ENCODE measurements at regions not wholly inside any gene's neighbourhood (a gene's known extent, or its start where the extent isn't known, plus 50 kb on each side); places are given as distances from the start of the nearest gene placed in this dataset.
A peak's percentile ranks its signal among the peaks of the same experiment; 100 is the strongest.

- intact Hi-C loops (cut with DNase I): no loop called here
Observed at GRCh38 chrX:121102101-121102500, 54.7 kb downstream of the GLUD2 start.

DNA sequence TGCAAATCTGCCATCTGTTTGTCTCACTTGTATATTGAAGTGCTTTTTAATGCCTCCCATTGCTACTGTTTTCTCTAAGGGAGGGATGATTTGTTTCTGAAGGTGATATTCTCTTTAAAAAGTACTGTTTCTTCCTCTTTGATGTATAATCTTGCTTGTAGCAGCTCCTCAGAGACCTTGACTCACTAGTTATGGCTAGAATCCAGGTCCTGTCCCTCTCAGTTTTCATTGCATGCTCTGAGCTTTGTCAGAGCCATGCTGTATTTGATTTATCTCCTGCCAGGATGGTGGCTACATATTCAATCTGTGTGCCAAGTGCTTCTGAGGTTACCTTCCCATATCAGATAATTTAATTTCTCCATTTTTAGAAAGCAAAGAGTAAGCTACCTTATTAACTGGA is 56.0 kb downstream of the GLUD2 start:
- DNase-seq: no peak
- intact Hi-C loops (cut with DNase I): no loop called here

More at GRCh38 chrX:121102101-121102500, 54.7 kb downstream of the GLUD2 start:
- no peak for DNase-seq

GRCh38 chrX:121106484-121107235 is 59.2 kb downstream of the GLUD2 start:
- intact Hi-C loops (cut with DNase I): no loop called here
- peak in 32 of 42 donors; percentile 3 to 71 (median 32) for DNase-seq

- no peak for DNase-seq
- intact Hi-C loops (cut with DNase I): no loop called here
Observed at GRCh38 chrX:121109986-121110385, 62.6 kb downstream of the GLUD2 start.

GRCh38 chrX:121110536-121110935 is 63.1 kb downstream of the GLUD2 start:
- intact Hi-C loops (cut with DNase I): no loop called here
- no peak for DNase-seq

- intact Hi-C loops (cut with DNase I): no loop called here
- peak in 1 of 42 donors; percentile 1 for DNase-seq
Observed at GRCh38 chrX:121114691-121115090, 67.3 kb downstream of the GLUD2 start.

DNA sequence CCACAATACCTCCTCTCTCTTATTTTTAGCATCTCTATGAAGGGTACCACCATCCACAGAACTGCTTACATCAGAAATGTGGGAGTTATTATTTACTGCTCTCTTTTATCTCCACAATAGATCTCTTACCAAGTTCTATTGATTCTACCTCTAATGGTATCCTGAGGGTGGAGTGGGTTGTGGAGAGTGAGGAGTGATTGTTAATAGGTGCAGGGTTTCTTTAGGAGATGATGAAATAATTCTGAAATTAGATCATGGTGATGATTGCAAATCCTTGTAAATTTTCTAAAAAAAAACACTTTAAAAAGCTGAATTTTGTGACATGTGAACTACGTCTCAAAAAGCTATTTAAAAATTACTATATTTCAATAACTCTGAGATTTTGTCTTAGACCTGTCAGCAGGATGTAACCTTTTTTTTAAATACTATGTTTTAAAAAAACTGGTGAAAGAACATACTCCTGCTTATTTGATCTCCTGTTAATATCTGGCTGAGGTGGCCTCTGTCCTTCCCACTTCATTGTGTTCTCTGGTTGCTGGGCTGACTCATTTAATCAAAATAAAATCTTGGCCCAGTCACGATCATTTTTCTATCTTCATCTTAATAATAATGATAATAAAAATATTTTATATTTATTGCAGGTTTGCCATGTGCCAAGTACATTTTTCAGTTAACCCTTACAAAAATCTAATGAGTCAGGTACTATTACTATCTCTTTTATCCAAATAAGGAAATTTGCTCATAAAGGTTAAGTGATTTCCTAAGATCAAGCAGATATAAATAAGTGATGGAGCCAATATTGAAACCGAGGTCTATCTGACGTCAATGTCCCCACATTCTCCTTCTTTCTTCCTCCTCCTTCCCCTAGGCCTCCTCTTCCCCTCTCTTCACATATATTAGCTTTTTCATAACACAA is 73.5 kb downstream of the GLUD2 start:
- intact Hi-C loops (cut with DNase I): no loop called here
- peak in 1 of 42 donors; percentile 35 for DNase-seq

- DNase-seq: no peak
Observed at GRCh38 chrX:121122332-121122731, 74.9 kb downstream of the GLUD2 start.

GRCh38 chrX:121128925-121129877 is 81.8 kb downstream of the GLUD2 start:
- no peak for DNase-seq
- intact Hi-C loops (cut with DNase I): no loop called here

More at GRCh38 chrX:121122332-121122731, 74.9 kb downstream of the GLUD2 start:
- intact Hi-C loops (cut with DNase I): no loop called here

GRCh38 chrX:121132675-121133074 is 85.3 kb downstream of the GLUD2 start:
- intact Hi-C loops (cut with DNase I): no loop called here

DNA sequence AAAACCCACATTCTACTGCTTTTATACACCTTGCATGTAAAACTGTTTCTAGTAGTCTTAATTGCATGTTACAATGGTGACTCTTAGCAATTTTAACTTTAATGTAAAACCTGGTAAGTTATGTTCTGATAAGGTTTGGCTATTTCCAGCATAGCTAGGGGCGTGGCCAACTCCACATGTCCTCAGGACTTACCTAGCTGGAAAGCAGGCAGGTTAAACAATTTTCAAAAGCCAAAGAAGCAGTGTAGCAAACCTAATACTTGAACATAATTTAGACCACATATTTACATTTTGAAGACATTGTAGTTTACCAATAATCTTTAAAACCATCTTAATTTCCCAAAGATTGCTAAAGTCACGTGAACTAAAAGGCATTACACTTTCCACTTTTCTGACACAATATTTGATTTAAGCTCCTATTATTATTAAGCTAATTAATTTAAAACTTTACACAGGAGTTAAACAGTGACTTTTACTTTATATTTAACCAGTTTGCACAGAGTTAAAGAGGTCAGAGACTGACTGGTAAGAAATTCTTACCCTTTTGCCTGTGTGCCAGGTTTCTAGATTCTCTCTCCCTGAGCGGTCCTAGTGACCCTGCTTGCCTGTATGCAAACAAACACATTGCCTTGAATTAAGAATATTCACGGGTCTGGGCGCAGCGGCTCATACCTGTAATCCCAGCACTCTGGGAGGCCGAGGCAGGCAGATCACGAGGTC is 88.2 kb downstream of the GLUD2 start:
- no peak for DNase-seq
- intact Hi-C loops (cut with DNase I): no loop called here

More at GRCh38 chrX:121132675-121133074, 85.3 kb downstream of the GLUD2 start:
- no peak for DNase-seq

DNA sequence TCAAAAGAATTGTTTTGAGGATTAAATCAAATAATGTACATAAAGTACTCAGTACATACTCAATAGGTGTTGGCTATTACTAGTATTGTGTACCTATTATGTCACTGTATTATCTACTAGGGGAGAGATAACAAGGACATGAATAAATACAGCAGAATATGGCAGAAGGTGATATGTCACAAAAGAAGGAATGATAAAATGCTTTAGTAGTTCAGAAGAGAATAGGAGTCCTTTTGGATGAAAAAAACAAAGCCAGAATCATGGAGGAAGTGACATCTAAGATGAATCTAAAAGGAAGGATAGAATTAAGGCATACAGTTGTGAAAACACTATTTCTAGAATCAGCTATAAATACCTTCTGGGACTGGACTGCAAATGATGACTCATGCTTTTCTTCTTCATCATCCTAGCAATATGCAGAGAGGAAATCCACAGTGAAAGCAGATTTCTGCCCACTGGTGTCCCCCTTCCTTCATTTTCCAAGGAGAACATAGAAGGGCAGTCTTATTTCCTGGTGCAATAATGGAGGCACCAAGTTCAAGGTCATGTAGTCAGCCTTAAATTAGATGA is 98.7 kb downstream of the GLUD2 start:
- intact Hi-C loops (cut with DNase I): no loop called here
- no peak for DNase-seq

GRCh38 chrX:121150217-121150616 is 102.8 kb downstream of the GLUD2 start:
- no peak for DNase-seq
- intact Hi-C loops (cut with DNase I): no loop called here

DNA sequence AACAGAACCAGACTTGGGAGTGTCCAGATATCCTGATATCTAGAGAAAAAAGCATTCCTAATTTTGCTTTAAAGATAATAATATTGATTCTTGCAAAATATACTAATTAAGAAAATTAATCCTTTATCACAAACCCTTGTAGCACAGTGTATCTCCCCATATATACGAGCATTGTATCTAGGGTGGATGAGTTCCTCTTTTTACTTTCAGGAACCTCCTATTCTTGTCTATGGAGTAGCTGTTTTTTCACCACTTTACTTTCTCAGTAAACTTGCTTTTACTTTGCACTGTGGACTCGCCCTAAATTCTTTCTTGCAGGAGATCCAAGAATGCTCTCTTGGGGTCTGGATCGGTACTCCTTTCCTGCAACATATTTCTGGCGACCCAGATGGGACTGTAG is 103.9 kb downstream of the GLUD2 start:
- intact Hi-C loops (cut with DNase I): no loop called here
- DNase-seq: no peak

GRCh38 chrX:121154858-121155404 is 107.5 kb downstream of the GLUD2 start:
- no peak for DNase-seq
- intact Hi-C loops (cut with DNase I): no loop called here

DNA sequence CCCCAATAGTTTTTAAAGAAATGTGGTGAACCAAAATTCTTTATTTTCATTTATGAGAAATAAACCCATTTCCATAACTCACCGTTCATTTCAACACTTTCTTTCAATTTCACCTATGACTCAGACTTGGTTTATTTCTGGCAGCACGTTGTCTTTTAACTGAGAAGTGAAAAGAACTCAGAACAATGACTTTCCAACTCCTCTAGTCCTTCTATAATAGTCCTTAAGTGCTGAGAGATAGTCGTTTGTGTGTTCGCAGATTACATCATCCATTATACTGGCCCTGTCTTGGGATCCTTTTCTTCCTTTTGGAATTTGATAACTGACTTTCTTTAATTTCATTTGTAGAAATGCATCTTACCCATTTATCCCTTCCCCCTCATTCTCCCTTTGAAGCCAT is 113.6 kb downstream of the GLUD2 start:
- intact Hi-C loops (cut with DNase I): no loop called here

GRCh38 chrX:121161501-121161933 is 114.1 kb downstream of the GLUD2 start:
- peak in 25 of 42 donors; percentile 1 to 53 (median 20) for DNase-seq
- intact Hi-C loops (cut with DNase I): no loop called here

More for the DNA sequence above, 113.6 kb downstream of the GLUD2 start:
- no peak for DNase-seq

- no peak for DNase-seq
- intact Hi-C loops (cut with DNase I): no loop called here
Observed at GRCh38 chrX:121163443-121163842, 116.0 kb downstream of the GLUD2 start.

Measured in head of caudate nucleus (tissue), 42 donors.